H9 (cell line): ENCODE measurements at regions not wholly inside any gene's neighbourhood (a gene's known extent, or its start where the extent isn't known, plus 50 kb on each side); places are given as distances from the start of the nearest gene placed in this dataset.

ENCODE experiments used
- DNase-seq: peaks from one replicate; pipeline ENCODE4 v3.0.0-alpha.2; 2017
- H2AFZ ChIP-seq: one replicate; pipeline ENCODE4 v1.6.1; 2013; ENCODE audit warnings: mild to moderate bottlenecking, low read length, control low read depth, moderate library complexity
- H2AK5ac ChIP-seq: 2 replicates; pipeline ENCODE4 v1.6.1; 2013; ENCODE audit warnings: low read length, control low read depth, mixed read lengths; ENCODE audit not compliant: insufficient read length
- H2BK120ac ChIP-seq: one replicate; pipeline ENCODE4 v1.6.1; 2013; ENCODE audit warnings: low read depth, mild to moderate bottlenecking, low read length, control low read depth, inconsistent platforms; ENCODE audit not compliant: poor library complexity, severe bottlenecking
- H2BK12ac ChIP-seq: 2 replicates; pipeline ENCODE4 v1.6.1; 2013; ENCODE audit warnings: low read length, control low read depth, mixed read lengths, low read depth; ENCODE audit not compliant: insufficient read length
- H2BK15ac ChIP-seq: 2 replicates; pipeline ENCODE4 v1.6.1; 2013; ENCODE audit warnings: low read depth, low read length, control low read depth
- H2BK20ac ChIP-seq: one replicate; pipeline ENCODE4 v1.6.1; 2013; ENCODE audit warnings: low read depth, mild to moderate bottlenecking, low read length, control low read depth, inconsistent platforms; ENCODE audit not compliant: poor library complexity, severe bottlenecking
- H2BK5ac ChIP-seq: 2 replicates; pipeline ENCODE4 v1.6.1; 2013; ENCODE audit warnings: low read length, control low read depth, mixed read lengths; ENCODE audit not compliant: insufficient read length
- H3K14ac ChIP-seq: 2 replicates; pipeline ENCODE4 v1.6.1; 2013; ENCODE audit warnings: low read length, control low read depth; ENCODE audit not compliant: insufficient read depth
- H3K18ac ChIP-seq: 2 replicates; pipeline ENCODE4 v1.6.1; 2013; ENCODE audit warnings: low read depth, mild to moderate bottlenecking, mixed read lengths, low read length, control low read depth; ENCODE audit not compliant: insufficient read length
- H3K23ac ChIP-seq: 2 replicates; pipeline ENCODE4 v1.6.1; 2013; ENCODE audit warnings: low read length, control low read depth, mixed read lengths, low read depth; ENCODE audit not compliant: insufficient read length
- H3K23me2 ChIP-seq: 2 replicates; pipeline ENCODE4 v1.6.1; 2013; ENCODE audit warnings: low read depth, mild to moderate bottlenecking, mixed read lengths, low read length, control low read depth; ENCODE audit not compliant: insufficient read length, poor library complexity, severe bottlenecking
- H3K27ac ChIP-seq: 2 replicates; pipeline ENCODE4 v1.5.1; 2013; ENCODE audit warnings: low read length, control low read depth, mixed read lengths, low read depth; ENCODE audit not compliant: insufficient read length
- H3K27me3 ChIP-seq: 2 replicates; pipeline ENCODE4 v1.6.1; 2013; ENCODE audit warnings: low read length, control low read depth, inconsistent platforms; ENCODE audit not compliant: insufficient read depth
- H3K4ac ChIP-seq: 2 replicates; pipeline ENCODE4 v1.6.1; 2013; ENCODE audit warnings: low read depth, mild to moderate bottlenecking, control low read depth, inconsistent platforms, low read length, moderate library complexity
- H3K4me1 ChIP-seq: 2 replicates; pipeline ENCODE4 v1.6.1; 2013; ENCODE audit warnings: low read length, control low read depth, inconsistent platforms; ENCODE audit not compliant: insufficient read depth
- H3K4me2 ChIP-seq: 2 replicates; pipeline ENCODE4 v1.6.1; 2013; ENCODE audit warnings: low read length, control low read depth, mixed read lengths; ENCODE audit not compliant: insufficient read length, insufficient read depth
- H3K56ac ChIP-seq: 2 replicates; pipeline ENCODE4 v1.6.1; 2013; ENCODE audit warnings: low read depth, mild to moderate bottlenecking, mixed read lengths, low read length, control low read depth; ENCODE audit not compliant: insufficient read length
- H3K79me1 ChIP-seq: 2 replicates; pipeline ENCODE4 v1.6.1; 2013; ENCODE audit warnings: low read depth, mild to moderate bottlenecking, moderate library complexity, low read length, control low read depth, inconsistent platforms; ENCODE audit not compliant: insufficient read depth, poor library complexity, severe bottlenecking
- H3K79me2 ChIP-seq: 2 replicates; pipeline ENCODE4 v1.6.1; 2013; ENCODE audit warnings: low read length, control low read depth, inconsistent platforms; ENCODE audit not compliant: insufficient read depth
- H3K9ac ChIP-seq: 2 replicates; pipeline ENCODE4 v1.6.1; 2013; ENCODE audit warnings: low read length, control low read depth, mixed read lengths; ENCODE audit not compliant: insufficient read length; ENCODE audit errors: extremely low read depth
- H3K9me3 ChIP-seq: one replicate; pipeline ENCODE4 v1.6.1; 2013; ENCODE audit warnings: low read depth, low read length, inconsistent platforms; ENCODE audit not compliant: control insufficient read depth
- H3T11ph ChIP-seq: one replicate; pipeline ENCODE4 v1.6.1; 2013; ENCODE audit warnings: mild to moderate bottlenecking, low read length, control low read depth, inconsistent platforms
- H4K20me1 ChIP-seq: one replicate; pipeline ENCODE4 v1.6.1; 2013; ENCODE audit not compliant: control insufficient read depth, insufficient read length, insufficient read depth
- H4K5ac ChIP-seq: 2 replicates; pipeline ENCODE4 v1.6.1; 2013; ENCODE audit warnings: low read depth, mild to moderate bottlenecking, mixed read lengths, low read length, control low read depth; ENCODE audit not compliant: insufficient read length
- H4K8ac ChIP-seq: replicated peaks from 2 replicates; pipeline ENCODE4 v1.6.1; 2013; ENCODE audit warnings: low read length, control low read depth, mixed read lengths, low read depth; ENCODE audit not compliant: insufficient read length
- H4K91ac ChIP-seq: 2 replicates; pipeline ENCODE4 v1.6.1; 2013; ENCODE audit warnings: low read depth, mild to moderate bottlenecking, moderate library complexity, mixed read lengths, low read length, control low read depth; ENCODE audit not compliant: insufficient read length
- H3K27ac Mint-ChIP-seq, 3 experiments: 2 replicates in 2 of 3; 3 replicates in 1 of 3; pipeline ENCODE4 v1.8.0; 2020 to 2021; ENCODE audit warnings: mixed read lengths in 3 of 3, mild to moderate bottlenecking in 1 of 3, moderate library complexity in 1 of 3
- H3K27me3 Mint-ChIP-seq: 2 replicates; pipeline ENCODE4 v1.8.0; 2021; ENCODE audit warnings: low read depth, mild to moderate bottlenecking, moderate library complexity, mixed read lengths
- H3K36me3 Mint-ChIP-seq, 3 experiments: 2 replicates in 2 of 3; 3 replicates in 1 of 3; pipeline ENCODE4 v1.8.0; 2020 to 2021; ENCODE audit warnings: low read depth in 3 of 3, mixed read lengths in 3 of 3; ENCODE audit not compliant: insufficient read depth in 1 of 3
- H3K4me1 Mint-ChIP-seq, 2 experiments: 2 replicates each; pipeline ENCODE4 v1.8.0; 2020; ENCODE audit warnings: mixed read lengths in 2 of 2
- H3K4me3 Mint-ChIP-seq, 2 experiments: 2 replicates in 1 of 2; 3 replicates in 1 of 2; pipeline ENCODE4 v1.8.0; 2020 to 2021; ENCODE audit warnings: mild to moderate bottlenecking in 2 of 2, mixed read lengths in 2 of 2, moderate library complexity in 1 of 2
- H3K9me3 Mint-ChIP-seq, 2 experiments: 2 replicates in 1 of 2; 3 replicates in 1 of 2; pipeline ENCODE4 v1.8.0; 2020; ENCODE audit warnings: mild to moderate bottlenecking in 2 of 2, mixed read lengths in 2 of 2, moderate library complexity in 1 of 2
- CTCF ChIP-seq: fragments of 200-600 bp; sonication (generic); conservative IDR thresholded peaks from 3 replicates; pipeline ENCODE4 v1.8.0; 2021; ENCODE audit warnings: antibody characterized with exemption, mild to moderate bottlenecking
- WGBS: extraction: QIAGEN DNeasy Blood & Tissue Kit; methylation state at CpG from one replicate; pipeline ENCODE4 v1.1.7; 2013; ENCODE audit warnings: missing lambda C conversion rate, low lambda C conversion rate, mixed read lengths; ENCODE audit not compliant: insufficient read length; ENCODE audit errors: extremely low coverage; 5-methylcytosine and 5-hydroxymethylcytosine counted together

GRCh38 chr4:15295421-15296162 lies 132.2 kb upstream of the C1QTNF7 start:
- Histone ChIP-seq H3K27ac (no peak overlapping the region), H3K14ac (no peak overlapping the region), H2BK15ac (no peak overlapping the region), H2BK20ac (no peak overlapping the region), H3K79me2 (no peaks in the 10 kb centered on the region), H3K9me3 (no peaks in the 10 kb centered on the region), H3K4me2 (no peak overlapping the region), H4K5ac (no peak overlapping the region), H4K8ac (no peak overlapping the region), H3K4me1 (peaks cover 2% of the 10 kb centered on the region; the same call in 1 of the 2 replicates), H3K23ac (no peak overlapping the region), H3T11ph (no peak overlapping the region), H2AK5ac (no peak overlapping the region), H3K18ac (no peak overlapping the region), H2BK12ac (no peak overlapping the region), H3K4ac (no peak overlapping the region), H3K79me1 (no peaks in the 10 kb centered on the region), H2BK120ac (no peak overlapping the region), H3K56ac (no peak overlapping the region), H3K9ac (no peak overlapping the region), H2BK5ac (no peak overlapping the region), H4K20me1 (no peaks in the 10 kb centered on the region), H3K23me2 (no peaks in the 10 kb centered on the region), H4K91ac (no peak overlapping the region), H2AFZ (no peak overlapping the region), H3K27me3 (no peaks in the 10 kb centered on the region)
- no peak overlapping the region for H3K27ac Mint-ChIP-seq
- H3K4me3 Mint-ChIP-seq, result no peak overlapping the region
- H3K9me3 Mint-ChIP-seq, result no peaks in the 10 kb centered on the region
- H3K4me1 Mint-ChIP-seq, result no peaks in the 10 kb centered on the region
- no peaks in the 10 kb centered on the region for H3K36me3 Mint-ChIP-seq
- H3K27me3 Mint-ChIP-seq, result no peaks in the 10 kb centered on the region; the same call in 1 of the 2 replicates
- no CpG with 5 or more reads among the region's 8 CpGs for WGBS
- no peak for DNase-seq
- TF ChIP-seq CTCF, result no peak
